GM18498 (cell line): ENCODE measurements at regions not wholly inside any gene's neighbourhood (a gene's known extent, or its start where the extent isn't known, plus 50 kb on each side); places are given as distances from the start of the nearest gene placed in this dataset.
"Not testable (repeated sequence)": the region's sequence is repeated elsewhere in the genome, so short reads cannot be mapped to it uniquely, and the experiment has no call there.

Experiments
- ATAC-seq: cut with Tn5 transposase; IDR thresholded peaks from one replicate; pipeline ENCODE4 v1.9.1; 2021; ENCODE audit warnings: mild to moderate bottlenecking, moderate library complexity; ENCODE audit not compliant: unreplicated experiment

GRCh38 chr7:97234494-97234893 is 117.0 kb downstream of the SDHAF3 start:
- not testable (repeated sequence) for ATAC-seq

DNA sequence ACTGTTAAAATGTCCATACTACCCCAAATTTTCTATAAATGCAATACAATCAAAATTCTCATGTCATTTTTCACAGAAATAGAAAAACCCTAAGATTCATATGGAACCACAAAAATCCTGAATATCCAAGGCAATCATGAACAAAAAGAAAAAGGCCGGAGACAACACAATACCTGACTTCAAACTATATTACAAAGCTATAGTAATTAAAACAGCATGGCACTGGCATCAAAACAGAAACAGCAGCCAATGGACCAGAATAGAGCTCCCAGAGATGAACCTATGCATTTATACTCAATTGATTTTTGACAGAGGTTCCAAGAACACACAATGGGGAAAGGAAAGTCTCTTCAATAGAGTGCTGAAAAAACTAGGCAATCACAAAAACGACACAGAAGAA is 128.8 kb downstream of the SDHAF3 start:
- ATAC-seq = no peak

DNA sequence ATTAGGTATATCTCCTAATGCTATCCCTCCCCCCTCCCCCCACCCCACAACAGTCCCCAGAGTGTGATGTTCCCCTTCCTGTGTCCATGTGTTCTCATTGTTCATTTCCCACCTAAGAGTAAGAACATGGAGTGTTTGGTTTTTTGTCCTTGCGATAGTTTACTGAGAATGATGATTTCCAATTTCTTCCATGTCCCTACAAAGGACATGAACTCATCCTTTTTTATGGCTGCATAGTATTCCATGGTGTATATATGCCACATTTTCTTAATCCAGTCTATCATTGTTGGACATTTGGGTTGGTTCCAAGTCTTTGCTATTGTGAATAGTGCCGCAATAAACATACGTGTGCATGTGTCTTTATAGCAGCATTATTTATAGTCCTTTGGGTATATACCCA is 140.7 kb downstream of the SDHAF3 start:
- ATAC-seq = not testable (repeated sequence)

DNA sequence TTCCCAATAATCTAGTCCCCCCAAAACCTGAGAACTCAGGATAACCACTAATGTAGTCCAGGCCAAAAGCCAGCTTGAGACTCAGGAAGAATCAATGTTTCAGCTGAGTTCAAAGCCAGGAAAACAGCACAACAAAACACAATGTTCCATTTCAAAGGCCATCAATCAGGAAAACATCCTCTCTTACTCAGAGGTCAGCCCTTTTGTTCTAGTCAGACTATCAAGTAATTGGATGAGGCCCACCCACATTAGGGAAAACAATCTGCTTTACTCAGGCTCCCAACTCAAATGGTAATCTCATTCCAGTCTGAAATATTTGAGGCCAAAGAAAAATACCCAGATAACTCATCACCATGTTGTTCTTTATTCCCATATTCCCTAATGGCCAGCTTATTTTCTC is 152.2 kb downstream of the SDHAF3 start:
- ATAC-seq = no peak

GRCh38 chr7:97270280-97270679 is 152.8 kb downstream of the SDHAF3 start:
- ATAC-seq = no peak

DNA sequence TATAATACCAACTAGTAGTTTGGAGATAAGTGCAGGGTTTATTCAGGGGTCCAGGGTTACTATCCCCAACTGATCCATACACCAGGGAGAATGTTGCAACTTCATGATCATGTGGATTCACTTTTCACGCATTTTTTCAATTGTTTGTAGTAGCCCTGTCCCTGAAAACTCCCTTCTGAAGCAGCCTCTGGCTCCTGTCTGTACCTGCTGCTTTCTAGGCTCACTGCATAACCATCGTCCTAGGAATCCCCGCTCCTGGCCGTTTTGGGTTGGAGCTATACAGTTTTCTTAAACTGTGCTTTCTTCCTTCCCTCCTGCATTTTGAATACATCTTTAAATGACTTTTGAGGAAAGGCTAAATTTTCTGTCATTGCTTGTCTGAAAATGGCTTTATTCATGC is 154.1 kb downstream of the SDHAF3 start:
- no peak for ATAC-seq

DNA sequence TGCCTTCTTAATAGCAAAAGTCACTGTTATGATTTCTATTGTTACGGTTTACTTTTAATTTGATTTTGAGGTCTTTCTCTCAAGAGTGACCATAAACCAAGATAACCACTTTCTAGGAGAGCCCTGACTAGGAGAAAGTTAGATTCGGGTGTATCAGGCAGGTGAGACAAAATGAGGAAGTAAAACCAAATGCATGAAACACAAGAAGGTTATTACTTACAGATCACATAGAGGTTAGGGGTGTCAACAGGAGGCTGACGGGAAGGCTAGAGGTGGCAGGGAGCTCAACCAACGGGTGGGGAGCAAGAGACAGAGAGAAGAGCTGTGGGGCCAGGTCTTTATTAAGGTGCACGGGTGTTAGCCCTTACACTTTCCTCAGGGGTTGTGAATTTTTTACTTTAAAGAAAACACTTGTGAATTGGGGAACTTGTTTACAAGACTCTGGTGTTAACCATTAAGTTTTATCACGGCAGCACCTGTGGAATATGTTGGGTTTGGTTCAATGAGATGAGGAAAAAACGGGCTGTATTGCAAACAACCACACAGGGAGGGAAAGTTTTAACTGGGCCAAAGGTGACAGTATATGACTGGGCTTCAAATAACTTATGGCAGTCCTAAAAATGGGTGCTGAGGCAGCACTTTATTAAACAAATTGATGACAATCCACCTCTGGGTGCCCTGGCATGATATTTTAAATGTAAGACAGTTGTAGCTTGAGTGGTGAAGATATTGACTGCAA is 154.9 kb downstream of the SDHAF3 start:
- ATAC-seq = peak; percentile 92

- no peak for ATAC-seq
These were observed 158.0 kb downstream of the SDHAF3 start for GRCh38 chr7:97275475-97275874.

GRCh38 chr7:97280950-97281349 is 163.5 kb downstream of the SDHAF3 start:
- ATAC-seq = no peak

DNA sequence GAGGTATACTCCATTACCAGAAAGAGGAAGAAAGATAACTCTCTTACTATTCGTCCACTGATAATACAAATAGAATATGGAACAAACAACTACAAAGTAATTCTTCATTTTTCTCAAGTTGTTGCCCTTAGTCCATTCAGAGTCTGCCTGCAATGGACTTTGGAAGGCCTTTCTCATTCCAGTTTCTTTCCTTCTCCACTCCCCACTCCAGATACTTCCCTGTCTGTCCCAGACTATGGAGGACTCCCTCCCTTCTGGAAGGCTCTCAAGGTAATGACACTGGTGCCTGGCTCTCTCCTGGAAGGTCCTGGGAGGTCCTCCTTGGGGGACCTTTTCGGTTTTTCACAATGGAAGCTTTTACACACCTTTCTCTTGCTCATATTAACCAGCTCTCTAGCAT is 167.8 kb downstream of the SDHAF3 start:
- ATAC-seq = no peak

GRCh38 chr7:97293031-97293430 is 175.5 kb downstream of the SDHAF3 start:
- ATAC-seq = no peak

- no peak for ATAC-seq
These were observed 181.1 kb downstream of the SDHAF3 start for GRCh38 chr7:97298561-97298960.

GRCh38 chr7:97305589-97305988 is 188.1 kb downstream of the SDHAF3 start:
- ATAC-seq = no peak

- ATAC-seq = no peak
These were observed 190.1 kb downstream of the SDHAF3 start for GRCh38 chr7:97307521-97308108.

- no peak for ATAC-seq
These were observed 196.4 kb downstream of the SDHAF3 start for GRCh38 chr7:97313900-97314299.

DNA sequence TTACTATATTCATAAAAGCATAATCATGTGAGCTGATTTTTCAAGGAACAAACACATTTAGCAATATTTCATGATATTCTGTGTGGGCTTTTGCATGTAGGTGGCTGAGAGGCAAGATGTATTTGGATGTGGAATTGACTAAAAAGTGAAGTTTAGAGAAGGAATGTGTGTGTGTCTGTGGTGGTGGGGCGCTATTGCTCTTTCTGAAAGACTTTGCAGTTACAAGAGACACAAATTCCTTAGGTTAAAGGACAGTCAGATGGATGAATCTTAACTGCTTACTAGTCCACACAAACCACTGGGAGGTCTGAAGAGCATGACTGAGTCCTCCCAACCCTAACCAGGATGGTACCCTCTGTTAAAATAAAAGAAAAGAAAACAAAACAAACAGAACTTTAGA is 200.1 kb downstream of the SDHAF3 start:
- no peak for ATAC-seq

DNA sequence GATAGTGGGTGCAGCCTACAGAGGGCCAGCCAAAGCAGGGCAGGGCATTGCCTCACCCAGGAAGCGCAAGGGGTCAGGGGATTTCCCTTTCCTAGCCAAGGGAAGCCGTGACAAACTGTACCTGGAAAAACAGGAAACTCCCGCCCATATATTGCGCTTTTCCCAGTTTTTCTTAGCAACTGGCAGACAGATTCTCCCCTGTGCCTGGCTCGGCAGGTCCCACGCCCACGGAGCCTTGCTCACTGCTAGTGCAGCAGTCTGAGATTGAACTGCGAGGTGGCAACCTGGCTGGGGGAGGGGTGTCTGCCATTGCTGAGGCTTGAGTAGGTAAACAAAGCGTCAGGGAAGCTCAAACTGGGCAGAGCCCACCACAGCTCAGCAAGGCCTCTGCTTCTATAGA is 212.4 kb downstream of the SDHAF3 start:
- ATAC-seq = not testable (repeated sequence)

DNA sequence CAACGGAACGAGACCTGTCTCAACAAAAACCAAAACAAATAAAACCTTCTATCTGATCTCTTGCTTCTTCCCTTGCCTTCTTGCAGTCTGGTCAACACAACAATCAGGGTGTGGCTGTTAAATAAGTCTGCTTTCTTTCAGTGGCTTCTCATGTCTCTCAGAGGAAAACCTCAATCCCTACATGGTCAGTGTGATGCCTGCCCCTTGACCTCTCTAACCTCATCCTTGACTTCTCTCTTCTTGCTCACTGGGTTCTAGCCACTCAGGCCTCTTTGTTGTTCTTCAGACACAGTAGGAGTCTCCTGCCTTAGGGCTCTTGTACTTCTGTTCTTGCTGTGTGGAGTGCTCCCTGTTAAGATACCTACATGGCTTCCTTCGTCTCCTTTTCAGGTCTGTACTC is 220.4 kb downstream of the SDHAF3 start:
- ATAC-seq = no peak

GRCh38 chr7:97342512-97342911 is 225.0 kb downstream of the SDHAF3 start:
- no peak for ATAC-seq

- ATAC-seq = no peak
These were observed 228.9 kb downstream of the SDHAF3 start for GRCh38 chr7:97346349-97346748.

- no peak for ATAC-seq
These were observed 234.0 kb downstream of the SDHAF3 start for GRCh38 chr7:97351488-97351887.

- ATAC-seq = no peak
These were observed 240.0 kb downstream of the SDHAF3 start for GRCh38 chr7:97357459-97357858.

DNA sequence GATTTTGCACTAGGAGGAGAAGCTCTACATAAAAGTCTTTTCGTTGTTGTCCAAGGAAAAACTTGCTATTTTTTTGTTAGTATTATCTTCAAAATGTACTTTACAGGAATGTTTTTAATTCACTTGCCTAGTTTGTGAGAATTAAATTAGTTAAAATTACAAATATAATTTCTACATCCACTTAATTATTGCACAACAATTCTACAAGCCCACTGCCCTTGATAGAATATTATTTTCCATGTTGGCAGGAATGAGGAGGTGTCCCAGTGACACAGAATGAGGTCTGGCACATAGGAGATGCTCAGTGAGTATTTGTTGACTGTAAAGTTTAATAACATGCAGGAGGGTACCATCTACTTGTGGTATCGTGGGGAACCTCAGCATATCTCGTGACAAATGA is 255.4 kb downstream of the SDHAF3 start:
- no peak for ATAC-seq
